GM23338 (cell line): ENCODE measurements at regions not wholly inside any gene's neighbourhood (a gene's known extent, or its start where the extent isn't known, plus 50 kb on each side); places are given as distances from the start of the nearest gene placed in this dataset.
"Not testable (repeated sequence)": the region's sequence is repeated elsewhere in the genome, so short reads cannot be mapped to it uniquely, and the experiment has no call there.

Experiments
- ATAC-seq: fragments of 200-7000 bp; cut with Tn5 transposase; 3 replicates; pipeline ENCODE4 v1.9.1; 2020
- DNase-seq: peaks from one replicate; pipeline ENCODE4 v3.0.0-alpha.2; 2015; ENCODE audit warnings: low spot score
- H2AFZ ChIP-seq: fragments of 200-600 bp; sonication (generic); 2 replicates; pipeline ENCODE4 v1.8.0; 2016; ENCODE audit warnings: antibody characterized with exemption, mild to moderate bottlenecking, moderate library complexity
- H3F3A ChIP-seq: fragments of 200-600 bp; sonication (generic); replicated peaks from 2 replicates; pipeline ENCODE4 v1.8.0; 2017; ENCODE audit warnings: antibody characterized with exemption, mixed run types, low read depth
- H3K27ac ChIP-seq: fragments of 200-600 bp; sonication (generic); 2 replicates; pipeline ENCODE4 v1.6.1; 2016; ENCODE audit warnings: low read depth
- H3K27me3 ChIP-seq: fragments of 200-600 bp; sonication (generic); 2 replicates; pipeline ENCODE4 v1.8.0; 2016; ENCODE audit warnings: mild to moderate bottlenecking, mixed run types, moderate library complexity; ENCODE audit not compliant: insufficient read depth
- H3K36me3 ChIP-seq: fragments of 200-600 bp; sonication (generic); 2 replicates; pipeline ENCODE4 v1.8.0; 2016; ENCODE audit warnings: mild to moderate bottlenecking; ENCODE audit not compliant: insufficient read depth
- H3K4me1 ChIP-seq: fragments of 200-600 bp; sonication (generic); 2 replicates; pipeline ENCODE4 v1.8.0; 2016; ENCODE audit warnings: mild to moderate bottlenecking, moderate library complexity; ENCODE audit not compliant: insufficient read depth
- H3K4me2 ChIP-seq: fragments of 200-600 bp; sonication (generic); 2 replicates; pipeline ENCODE4 v1.7.1; 2017; ENCODE audit warnings: mixed run types
- H3K4me3 ChIP-seq: fragments of 200-600 bp; sonication (generic); 2 replicates; pipeline ENCODE4 v1.6.1; 2016; ENCODE audit warnings: mixed run types
- H3K79me2 ChIP-seq: fragments of 200-600 bp; sonication (generic); replicated peaks from 2 replicates; pipeline ENCODE4 v1.8.0; 2017; ENCODE audit warnings: mild to moderate bottlenecking; ENCODE audit not compliant: insufficient read depth
- H3K9me2 ChIP-seq: fragments of 200-600 bp; sonication (generic); 2 replicates; pipeline ENCODE4 v1.8.0; 2017; ENCODE audit not compliant: insufficient read depth
- H4K20me1 ChIP-seq: fragments of 200-600 bp; sonication (generic); replicated peaks from 2 replicates; pipeline ENCODE4 v1.8.0; 2017; ENCODE audit warnings: mild to moderate bottlenecking; ENCODE audit not compliant: insufficient read depth
- H3K27ac Mint-ChIP-seq: 2 replicates; pipeline ENCODE4 v1.8.0; 2020; ENCODE audit warnings: inconsistent platforms, mild to moderate bottlenecking, moderate library complexity, mixed read lengths
- H3K27me3 Mint-ChIP-seq: 3 replicates; pipeline ENCODE4 v1.8.0; 2022; ENCODE audit warnings: low read depth, mild to moderate bottlenecking, moderate library complexity, mixed read lengths, inconsistent platforms; ENCODE audit not compliant: insufficient read depth, poor library complexity
- H3K36me3 Mint-ChIP-seq: 3 replicates; pipeline ENCODE4 v1.8.0; 2021; ENCODE audit warnings: low read depth, mild to moderate bottlenecking, inconsistent platforms, moderate library complexity, mixed read lengths
- H3K4me1 Mint-ChIP-seq: 3 replicates; pipeline ENCODE4 v1.8.0; 2020; ENCODE audit warnings: mild to moderate bottlenecking, inconsistent platforms, mixed read lengths
- H3K4me3 Mint-ChIP-seq: 3 replicates; pipeline ENCODE4 v1.8.0; 2021; ENCODE audit warnings: moderate library complexity, mild to moderate bottlenecking, inconsistent platforms, mixed read lengths
- H3K9me3 Mint-ChIP-seq: 3 replicates; pipeline ENCODE4 v1.8.0; 2020; ENCODE audit warnings: moderate library complexity, mild to moderate bottlenecking, inconsistent platforms, mixed read lengths
- CREB1 ChIP-seq: fragments of 250-450 bp; sonication (Bioruptor Pico); IDR thresholded peaks from 2 replicates; pipeline ENCODE4 v1.5.0; 2020; ENCODE audit warnings: low read depth, mild to moderate bottlenecking, moderate library complexity
- CTCF ChIP-seq, 2 experiments: fragments of 200-600 bp in 1 of 2; sonication (generic) in 1 of 2; conservative IDR thresholded peaks; 2 replicates each; pipeline versions ENCODE4 v1.5.1 to v1.6.1; 2016 to 2017; ENCODE audit warnings: antibody characterized with exemption in 2 of 2, low read depth in 2 of 2, mild to moderate bottlenecking in 2 of 2, moderate library complexity in 1 of 2
- ETS1 ChIP-seq: IDR thresholded peaks from 2 replicates; pipeline ENCODE4 v1.6.1; 2016; ENCODE audit warnings: antibody characterized with exemption
- EZH2 ChIP-seq: fragments of 200-600 bp; sonication (generic); IDR thresholded peaks from one replicate; pipeline ENCODE4 v1.8.0; 2017; ENCODE audit warnings: antibody characterized with exemption, mild to moderate bottlenecking, low read depth; ENCODE audit not compliant: unreplicated experiment
- EZH2phosphoT487 ChIP-seq: fragments of 200-600 bp; sonication (generic); IDR thresholded peaks from one replicate; pipeline ENCODE4 v1.8.1; 2018; ENCODE audit warnings: antibody characterized with exemption; ENCODE audit not compliant: unreplicated experiment
- JUNB ChIP-seq: IDR thresholded peaks from one replicate; pipeline ENCODE4 v1.6.1; 2016; ENCODE audit warnings: antibody characterized with exemption; ENCODE audit not compliant: unreplicated experiment
- NANOG ChIP-seq: IDR thresholded peaks from 2 replicates; pipeline ENCODE4 v1.6.1; 2016; ENCODE audit warnings: antibody characterized with exemption, borderline replicate concordance
- POLR2AphosphoS5 ChIP-seq: IDR thresholded peaks from 2 replicates; pipeline ENCODE4 v1.6.1; 2016; ENCODE audit warnings: antibody characterized with exemption, low read depth
- REST ChIP-seq: IDR thresholded peaks from one replicate; pipeline ENCODE4 v1.6.1; 2018; ENCODE audit warnings: antibody characterized with exemption; ENCODE audit not compliant: unreplicated experiment
- STAT1 ChIP-seq: IDR thresholded peaks from one replicate; pipeline ENCODE4 v1.6.1; 2016; ENCODE audit warnings: antibody characterized with exemption; ENCODE audit not compliant: unreplicated experiment
- ZNF114 ChIP-seq: fragments of 250-450 bp; sonication (Bioruptor Pico); IDR thresholded peaks from 2 replicates; pipeline ENCODE4 v1.5.0; 2020; ENCODE audit warnings: mild to moderate bottlenecking, moderate library complexity
- ZNF331 ChIP-seq: fragments of 250-450 bp; sonication (Bioruptor Pico); IDR thresholded peaks from 2 replicates; pipeline ENCODE4 v1.5.0; 2020; ENCODE audit warnings: low read depth, mild to moderate bottlenecking, moderate library complexity

DNA sequence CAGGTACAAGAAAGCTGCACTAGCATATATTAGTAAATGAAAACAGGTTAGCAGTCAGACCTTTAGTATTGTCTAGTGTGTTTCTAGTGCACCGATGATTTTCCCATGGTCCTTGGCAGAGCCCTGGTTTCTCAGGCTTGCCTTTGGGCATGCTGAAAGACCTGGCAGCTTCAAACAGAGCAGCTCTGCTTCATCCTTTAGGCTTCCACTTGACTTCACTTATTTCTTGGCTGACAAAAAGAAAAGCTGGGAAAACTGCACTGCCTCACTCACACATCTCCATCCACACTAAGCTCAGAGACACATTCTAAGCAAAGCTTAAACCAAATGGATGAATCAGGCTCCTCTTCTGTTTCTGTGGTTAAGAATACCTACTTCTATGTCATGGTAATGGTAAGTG lies 374.8 kb upstream of the PDZRN3 start:
- H3K27me3 Mint-ChIP-seq, result no peaks in the 10 kb centered on the region
- H3F3A ChIP-seq, result no peaks in the 10 kb centered on the region
- H4K20me1 ChIP-seq, result no peaks in the 10 kb centered on the region
- H3K27ac ChIP-seq, result no peak overlapping the region
- H3K27me3 ChIP-seq, result no peaks in the 10 kb centered on the region
- no peak overlapping the region for H3K4me3 ChIP-seq
- TF ChIP-seq ZNF331 (CRISPR knock-in tag), result no peak
- no peak for TF ChIP-seq POLR2AphosphoS5
- TF ChIP-seq ZNF114 (CRISPR knock-in tag), result no peak
- H3K9me2 ChIP-seq, result peaks cover 12% of the 10 kb centered on the region
- no peak overlapping the region for H3K27ac Mint-ChIP-seq
- H3K4me1 ChIP-seq, result no peaks in the 10 kb centered on the region
- ATAC-seq, result no peak
- no peaks in the 10 kb centered on the region for H3K36me3 ChIP-seq
- no peaks in the 10 kb centered on the region for H3K79me2 ChIP-seq
- no peak overlapping the region for H3K4me3 Mint-ChIP-seq
- no peak for DNase-seq
- no peaks in the 10 kb centered on the region for H3K4me1 Mint-ChIP-seq
- H3K36me3 Mint-ChIP-seq, result no peaks in the 10 kb centered on the region
- H3K9me3 Mint-ChIP-seq, result no peaks in the 10 kb centered on the region; the same call in 2 of the 3 replicates
- no peak overlapping the region for H3K4me2 ChIP-seq
- no peak overlapping the region for H2AFZ ChIP-seq

GRCh38 chr3:73990691-73991090 lies 365.9 kb upstream of the PDZRN3 start:
- H3K36me3 ChIP-seq, H3K79me2 ChIP-seq, H3K4me3 ChIP-seq, H3K4me3 Mint-ChIP-seq, ATAC-seq, H3K27me3 ChIP-seq, H3F3A ChIP-seq, H3K27ac ChIP-seq, H3K27me3 Mint-ChIP-seq, H3K4me2 ChIP-seq, H3K9me2 ChIP-seq, H2AFZ ChIP-seq, H3K27ac Mint-ChIP-seq, DNase-seq, H3K4me1 Mint-ChIP-seq, H3K4me1 ChIP-seq, H4K20me1 ChIP-seq: not testable (repeated sequence)
- H3K9me3 Mint-ChIP-seq, result peaks cover 55% of the 10 kb centered on the region
- peaks cover 24% of the 10 kb centered on the region for H3K36me3 Mint-ChIP-seq

DNA sequence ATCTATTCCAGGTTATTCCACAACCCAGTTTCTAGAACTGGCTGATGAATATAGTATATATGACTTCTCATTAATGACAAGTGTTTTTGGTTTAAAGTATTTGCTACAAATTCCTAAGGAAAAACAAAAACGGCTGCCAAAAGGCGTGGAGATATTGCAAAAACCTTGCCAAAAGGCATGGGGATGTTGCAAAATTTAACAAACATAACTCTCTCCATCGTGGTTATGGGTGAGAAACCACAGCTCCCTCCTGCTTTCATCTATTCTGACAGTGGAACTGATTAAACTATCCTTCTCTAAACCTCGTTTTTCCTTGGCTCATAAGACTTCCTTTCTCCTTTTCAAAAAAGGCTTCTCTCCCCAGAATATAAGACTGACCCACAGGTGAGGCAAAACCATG lies 342.0 kb upstream of the PDZRN3 start:
- no peak overlapping the region for H3K4me2 ChIP-seq
- H3F3A ChIP-seq, result no peaks in the 10 kb centered on the region
- H3K27me3 ChIP-seq, result no peaks in the 10 kb centered on the region
- Mint-ChIP-seq H3K36me3 (no peaks in the 10 kb centered on the region), H3K4me1 (no peaks in the 10 kb centered on the region), H3K27me3 (no peaks in the 10 kb centered on the region), H3K27ac (no peak overlapping the region), H3K4me3 (no peak overlapping the region), H3K9me3 (no peaks in the 10 kb centered on the region)
- no peaks in the 10 kb centered on the region for H3K4me1 ChIP-seq
- H3K79me2 ChIP-seq, result no peaks in the 10 kb centered on the region
- no peak overlapping the region for H3K27ac ChIP-seq
- H3K36me3 ChIP-seq, result no peaks in the 10 kb centered on the region
- ATAC-seq (no peak), DNase-seq (no peak)
- H3K9me2 ChIP-seq, result no peaks in the 10 kb centered on the region; the same call in 1 of the 2 replicates
- H2AFZ ChIP-seq, result no peak overlapping the region
- no peaks in the 10 kb centered on the region for H4K20me1 ChIP-seq
- TF ChIP-seq CREB1 (CRISPR knock-in tag) (no peak), CTCF (conservative IDR thresholded peaks at IDR 0.05; ENCODE audit: low read depth in 2 of 2) (no peak), ZNF331 (CRISPR knock-in tag) (no peak), STAT1 (no peak), REST (no peak), POLR2AphosphoS5 (no peak), JUNB (no peak), ZNF114 (CRISPR knock-in tag) (no peak), EZH2 (no peak), ETS1 (no peak), NANOG (no peak), EZH2phosphoT487 (no peak)
- no peak overlapping the region for H3K4me3 ChIP-seq
